A549 (cell line): ENCODE measurements at regions not wholly inside any gene's neighbourhood (a gene's known extent, or its start where the extent isn't known, plus 50 kb on each side); places are given as distances from the start of the nearest gene placed in this dataset.

ENCODE experiments used
- CTCF ChIP-seq: fragments of >200 bp; sonication (Bioruptor Twin); formaldehyde crosslinking; IDR thresholded peaks from 3 replicates; pipeline ENCODE4 v1.5.1; 2016
- EP300 ChIP-seq, 2 experiments: fragments of >200 bp; sonication (Bioruptor Twin); formaldehyde crosslinking; IDR thresholded peaks; 2 replicates in 1 of 2; 3 replicates in 1 of 2; pipeline ENCODE4 v1.6.1; 2016 to 2017
- FOXS1 ChIP-seq: fragments of 250-450 bp; sonication (Bioruptor Pico); IDR thresholded peaks from 2 replicates; pipeline ENCODE4 v1.5.0; 2020; ENCODE audit warnings: mild to moderate bottlenecking, moderate library complexity
- SMC3 ChIP-seq: fragments of >200 bp; sonication (Bioruptor Twin); formaldehyde crosslinking; IDR thresholded peaks from 3 replicates; pipeline ENCODE4 v1.6.1; 2018; ENCODE audit warnings: inconsistent platforms

DNA sequence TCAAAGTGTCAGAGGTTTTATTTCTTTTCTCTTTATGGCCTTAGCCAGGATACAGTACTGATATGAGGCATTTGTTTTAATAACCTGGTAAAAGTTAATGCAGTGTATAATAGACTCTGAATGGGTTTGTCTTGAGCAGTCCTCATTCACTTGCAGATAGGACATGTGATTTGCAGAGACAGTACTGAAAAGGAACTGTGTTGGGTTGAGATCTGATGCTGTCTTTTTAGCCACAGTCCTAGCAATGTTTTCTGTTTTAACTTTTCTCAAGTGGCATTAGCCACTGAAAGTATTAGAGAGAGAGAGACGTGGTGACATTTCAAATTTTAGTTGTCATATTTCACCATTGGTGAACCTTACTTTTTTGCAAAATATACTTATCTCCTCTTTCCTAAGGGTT lies 547.2 kb upstream of the MAN1A1 start:
- TF ChIP-seq CTCF, result no peak
- TF ChIP-seq EP300 (IDR thresholded peaks at IDR 0.05), result no peak
- no peak for TF ChIP-seq SMC3
- TF ChIP-seq FOXS1 (CRISPR knock-in tag), result no peak
